ENCODE measurements at regions not wholly inside any gene's neighbourhood (a gene's known extent, or its start where the extent isn't known, plus 50 kb on each side); places are given as distances from the start of the nearest gene placed in this dataset.

GRCh38 chr6:104575536-104575935 is 284.2 kb downstream of the HACE1 start (continued):
- TF ChIP-seq ZNF740 (CRISPR knock-in tag; IDR thresholded peaks at IDR 0.05), result no peak
- no peak for TF ChIP-seq ZNF563 (CRISPR knock-in tag; IDR thresholded peaks at IDR 0.05)
- no peak for TF ChIP-seq ZNF44 (CRISPR knock-in tag; IDR thresholded peaks at IDR 0.05)
- no peak for TF ChIP-seq CBX5 (CRISPR knock-in tag; IDR thresholded peaks at IDR 0.05; ENCODE audit: borderline replicate concordance)
- TF ChIP-seq ZBED4 (CRISPR knock-in tag; IDR thresholded peaks at IDR 0.05; ENCODE audit: borderline replicate concordance), result no peak
- no peak for TF ChIP-seq HOXA3 (CRISPR knock-in tag; IDR thresholded peaks at IDR 0.05)
- no peak for TF ChIP-seq IKZF4 (CRISPR knock-in tag; IDR thresholded peaks at IDR 0.05; ENCODE audit: borderline replicate concordance, low read depth, not compliant biosample characterization)
- TF ChIP-seq KLF13 (CRISPR knock-in tag; IDR thresholded peaks at IDR 0.05), result no peak
- no peak for TF ChIP-seq ZNF256 (CRISPR knock-in tag; conservative IDR thresholded peaks at IDR 0.05)

GRCh38 chr6:104574135-104574750 is 285.5 kb downstream of the HACE1 start:
- Histone ChIP-seq H3K4me1 (ENCODE audit: insufficient read depth, low read length) (no peaks in the 10 kb centered on the region), H3K9ac (ENCODE audit: insufficient read depth, low read depth, low read length) (no peak overlapping the region), H4K20me1 (ENCODE audit: insufficient read depth, low read length) (no peaks in the 10 kb centered on the region), H3K4me3 (replicated peaks in 1 of 3; ENCODE audit: insufficient read depth in 1 of 3, low read depth in 2 of 3, low read length in 3 of 3) (no peak overlapping the region), H3K27me3 (ENCODE audit: control insufficient read depth in 1 of 2, insufficient read depth in 2 of 2, low read length in 2 of 2) (no peaks in the 10 kb centered on the region), H3K36me3 (replicated peaks in 1 of 2; ENCODE audit: control insufficient read depth in 1 of 2, insufficient read depth in 2 of 2, low read length in 2 of 2) (no peaks in the 10 kb centered on the region), H2AFZ (ENCODE audit: low read length) (no peak overlapping the region), H3K4me2 (ENCODE audit: low read depth, low read length) (no peak overlapping the region), H3K9me3 (ENCODE audit: low read length) (no peaks in the 10 kb centered on the region), H3K27ac (ENCODE audit: extremely low read length, insufficient read depth, low read length) (no peak overlapping the region), H3K79me2 (ENCODE audit: insufficient read depth, low read length) (no peaks in the 10 kb centered on the region)
- ATAC-seq (no peak), DNase-seq (ENCODE audit: low spot score) (no peak), FAIRE-seq (no peak)
- intact Hi-C loops (cut with micrococcal nuclease; ENCODE audit: unreplicated experiment), result no loop called here
- in situ Hi-C loops (cut with HindIII; ENCODE audit: extremely low pct_ligation_motif_present, low pct_unique_long_range_greater_than_20kb), result no loop called here
- 0% methylated on average over 1 of the region's 1 CpG for WGBS (ENCODE audit: low lambda C conversion rate)
- no TSS peak for BruUV-seq (replicated peaks)
- ChIA-PET POLR2A (no interaction called here), CTCF (ENCODE audit: low intra/inter-chr PET ratio, low total read pairs) (no interaction called here)
- no peak for TF ChIP-seq ZNF382 (CRISPR knock-in tag; IDR thresholded peaks at IDR 0.05; ENCODE audit: borderline replicate concordance)
- no peak for TF ChIP-seq ZFP82 (CRISPR knock-in tag; IDR thresholded peaks at IDR 0.05; ENCODE audit: borderline replicate concordance)
- no peak for TF ChIP-seq PLSCR1 (CRISPR knock-in tag; IDR thresholded peaks at IDR 0.05; ENCODE audit: borderline replicate concordance)
- no peak for TF ChIP-seq ZNF326 (CRISPR knock-in tag; IDR thresholded peaks at IDR 0.05; ENCODE audit: borderline replicate concordance)
- TF ChIP-seq ZNF777 (CRISPR knock-in tag; IDR thresholded peaks at IDR 0.05), result no peak
- no peak for TF ChIP-seq ZNF841 (CRISPR knock-in tag; IDR thresholded peaks at IDR 0.05; ENCODE audit: borderline replicate concordance)
- no peak for TF ChIP-seq ZNF558 (CRISPR knock-in tag; IDR thresholded peaks at IDR 0.05; ENCODE audit: borderline replicate concordance)

Measured in HepG2 (cell line).